IMR-90 (cell line): ENCODE measurements at regions not wholly inside any gene's neighbourhood (a gene's known extent, or its start where the extent isn't known, plus 50 kb on each side); places are given as distances from the start of the nearest gene placed in this dataset.

ENCODE experiments used
- ATAC-seq: fragments of 200-7000 bp; cut with Tn5 transposase; 2 replicates; pipeline ENCODE4 v1.9.1; 2020; ENCODE audit warnings: low read depth, mild to moderate bottlenecking, moderate library complexity
- BruUV-seq: library from RNA; stranded (reverse); fragments of 400-500 nt; replicated peaks from 2 replicates; lab custom pipeline; 2021; lab: Mats Ljungman, UMichigan
- CTCF ChIA-PET: fragments of 300-600 bp; formaldehyde crosslinking; extraction: SDS; loops from one replicate; lab custom pipeline; 2021; ENCODE audit warnings: antibody characterized with exemption; lab: Yijun Ruan, JAX
- POLR2A ChIA-PET: fragments of 300-600 bp; sonication (Branson Sonifier 250); formaldehyde crosslinking; loops from one replicate; lab custom pipeline; 2022; ENCODE audit warnings: antibody characterized with exemption; ENCODE audit not compliant: unreplicated experiment; lab: Charles Lee
- DNase-seq: peaks from one replicate; pipeline ENCODE4 v3.0.0; 2013
- H2AFZ ChIP-seq: replicated peaks from 2 replicates; pipeline ENCODE3; 2013; ENCODE audit warnings: low read length, mild to moderate bottlenecking; ENCODE audit not compliant: poor library complexity
- H2AK5ac ChIP-seq: 2 replicates; pipeline ENCODE4 v1.6.1; 2013; ENCODE audit warnings: low read depth, low read length, inconsistent platforms
- H2AK9ac ChIP-seq: replicated peaks from 2 replicates; pipeline ENCODE3; 2013; ENCODE audit warnings: mild to moderate bottlenecking, low read depth, low read length, moderate library complexity; ENCODE audit not compliant: poor library complexity
- H2BK120ac ChIP-seq: 2 replicates; pipeline ENCODE4 v1.6.1; 2013; ENCODE audit warnings: low read depth, low read length, inconsistent platforms
- H2BK15ac ChIP-seq: 3 replicates; pipeline ENCODE4 v1.6.1; 2013; ENCODE audit warnings: low read depth, low read length, inconsistent platforms
- H2BK20ac ChIP-seq: 2 replicates; pipeline ENCODE4 v1.6.1; 2013; ENCODE audit warnings: low read depth, mild to moderate bottlenecking, inconsistent platforms, low read length, moderate library complexity
- H2BK5ac ChIP-seq: 2 replicates; pipeline ENCODE4 v1.6.1; 2013; ENCODE audit warnings: mild to moderate bottlenecking, low read depth, low read length, inconsistent platforms; ENCODE audit not compliant: poor library complexity, severe bottlenecking
- H3K14ac ChIP-seq: replicated peaks from 2 replicates; pipeline ENCODE4 v1.6.1; 2013; ENCODE audit warnings: low read depth, low read length, inconsistent platforms
- H3K18ac ChIP-seq: 2 replicates; pipeline ENCODE4 v1.6.1; 2013; ENCODE audit warnings: low read depth, low read length, control low read depth
- H3K23ac ChIP-seq: 2 replicates; pipeline ENCODE4 v1.6.1; 2013; ENCODE audit warnings: low read depth, low read length, inconsistent platforms
- H3K27ac ChIP-seq: 2 replicates; pipeline ENCODE4 v1.5.1; 2013; ENCODE audit warnings: mild to moderate bottlenecking, control low read depth, low read length; ENCODE audit not compliant: insufficient read depth
- H3K27me3 ChIP-seq: 2 replicates; pipeline ENCODE4 v1.6.1; 2013; ENCODE audit warnings: low read length; ENCODE audit not compliant: control insufficient read depth, insufficient read depth
- H3K36me3 ChIP-seq: 2 replicates; pipeline ENCODE4 v1.6.1; 2013; ENCODE audit warnings: low read length, mixed read lengths; ENCODE audit not compliant: control insufficient read depth, insufficient read depth
- H3K4ac ChIP-seq: 2 replicates; pipeline ENCODE4 v1.6.1; 2013; ENCODE audit warnings: low read depth, low read length, inconsistent platforms
- H3K4me1 ChIP-seq: 2 replicates; pipeline ENCODE4 v1.6.1; 2013; ENCODE audit warnings: low read length, mixed read lengths; ENCODE audit not compliant: control insufficient read depth, insufficient read depth
- H3K4me2 ChIP-seq: 2 replicates; pipeline ENCODE4 v1.6.1; 2013; ENCODE audit warnings: low read depth, mild to moderate bottlenecking, control low read depth, low read length, moderate library complexity
- H3K4me3 ChIP-seq: 2 replicates; pipeline ENCODE4 v1.5.1; 2013; ENCODE audit warnings: low read depth, mild to moderate bottlenecking, control low read depth, low read length, moderate library complexity; ENCODE audit not compliant: insufficient read depth
- H3K56ac ChIP-seq: 2 replicates; pipeline ENCODE4 v1.6.1; 2013; ENCODE audit warnings: low read length, inconsistent platforms; ENCODE audit not compliant: insufficient read depth; ENCODE audit errors: extremely low read depth
- H3K79me1 ChIP-seq, 2 experiments: 2 replicates each; pipeline ENCODE4 v1.6.1; 2013; ENCODE audit warnings: low read length in 2 of 2, inconsistent platforms in 1 of 2, low read depth in 1 of 2
- H3K9ac ChIP-seq: 2 replicates; pipeline ENCODE4 v1.6.1; 2013; ENCODE audit warnings: low read depth, low read length, control low read depth
- H3K9me1 ChIP-seq: 2 replicates; pipeline ENCODE4 v1.6.1; 2013; ENCODE audit warnings: low read length, inconsistent platforms; ENCODE audit not compliant: insufficient read depth
- H3K9me3 ChIP-seq: 2 replicates; pipeline ENCODE4 v1.6.1; 2013; ENCODE audit warnings: low read length; ENCODE audit not compliant: control insufficient read depth, insufficient read depth
- H4K20me1 ChIP-seq: 2 replicates; pipeline ENCODE4 v1.6.1; 2013; ENCODE audit warnings: low read length, inconsistent platforms; ENCODE audit not compliant: insufficient read depth
- H4K5ac ChIP-seq: 2 replicates; pipeline ENCODE4 v1.6.1; 2013; ENCODE audit warnings: mild to moderate bottlenecking, low read depth, low read length, control low read depth
- H4K8ac ChIP-seq, 2 experiments: 2 replicates each; pipeline ENCODE4 v1.6.1; 2013; ENCODE audit warnings: low read depth in 2 of 2, low read length in 2 of 2, control low read depth in 1 of 2, inconsistent platforms in 1 of 2
- H4K91ac ChIP-seq: 2 replicates; pipeline ENCODE4 v1.6.1; 2013; ENCODE audit warnings: low read depth, low read length, inconsistent platforms; ENCODE audit not compliant: insufficient read depth
- CEBPB ChIP-seq: IDR thresholded peaks from 2 replicates; pipeline ENCODE4 v1.6.1; 2012; ENCODE audit warnings: low read depth, low read length, improper control_type of control experiment
- CHD1 ChIP-seq: IDR thresholded peaks from 2 replicates; pipeline ENCODE4 v1.6.1; 2012; ENCODE audit warnings: low read depth, low read length, improper control_type of control experiment
- CTCF ChIP-seq: conservative IDR thresholded peaks from 2 replicates; pipeline ENCODE4 v1.5.1; 2012; ENCODE audit warnings: mild to moderate bottlenecking, low read depth, low read length, improper control_type of control experiment
- FOS ChIP-seq: fragments of 150-350 bp; IDR thresholded peaks from 2 replicates; pipeline ENCODE4 v1.6.1; 2016; ENCODE audit warnings: low read depth, low read length
- MXI1 ChIP-seq: IDR thresholded peaks from 2 replicates; pipeline ENCODE4 v1.6.1; 2012; ENCODE audit warnings: low read depth, mild to moderate bottlenecking, low read length, moderate library complexity, borderline replicate concordance
- NFE2L2 ChIP-seq: fragments of 150-350 bp; IDR thresholded peaks from 2 replicates; pipeline ENCODE4 v1.6.1; 2016; ENCODE audit warnings: low read depth, mild to moderate bottlenecking, low read length
- RAD21 ChIP-seq: IDR thresholded peaks from 2 replicates; pipeline ENCODE4 v1.6.1; 2012; ENCODE audit warnings: low read length, improper control_type of control experiment
- RFX5 ChIP-seq: IDR thresholded peaks from 2 replicates; pipeline ENCODE4 v1.8.0; 2012; ENCODE audit warnings: low read depth, mild to moderate bottlenecking, low read length, moderate library complexity
- SMC3 ChIP-seq: fragments of 150-350 bp; IDR thresholded peaks from 2 replicates; pipeline ENCODE4 v1.6.1; 2016; ENCODE audit warnings: low read depth, mild to moderate bottlenecking, antibody characterized with exemption, low read length, moderate library complexity
- USF2 ChIP-seq: fragments of 150-350 bp; IDR thresholded peaks from 2 replicates; pipeline ENCODE4 v1.6.1; 2017; ENCODE audit warnings: mild to moderate bottlenecking, antibody characterized with exemption, low read length, low read depth
- WGBS, 2 experiments: methylation state at CpG; one replicate each; pipeline versions ENCODE4 v1.1.5 to v1.1.7; 2013; ENCODE audit warnings: missing lambda C conversion rate in 2 of 2; ENCODE audit not compliant: insufficient read length in 1 of 2; ENCODE audit errors: extremely low coverage in 2 of 2; 5-methylcytosine and 5-hydroxymethylcytosine counted together
- dilution Hi-C: fragments of 300-500 bp; cut with HindIII; formaldehyde crosslinking; loops from one replicate; pipeline ENCODE4 v1.14.3; 2018; ENCODE audit warnings: low sequenced_read_pairs; ENCODE audit not compliant: unreplicated experiment
- in situ Hi-C: fragments of 300-500 bp; cut with MboI; formaldehyde crosslinking; loops from 3 replicates; pipeline ENCODE4 v1.14.3; 2019; ENCODE audit warnings: low sequenced_read_pairs, inconsistent platforms, mixed read lengths
- intact Hi-C: fragments of 100-400 bp; cut with micrococcal nuclease; formaldehyde crosslinking; loops from 2 replicates; pipeline ENCODE4 v1.10.0; 2022

GRCh38 chr9:126116351-126117157 lies 210.1 kb upstream of the MVB12B start:
- no TSS peak for BruUV-seq
- Histone ChIP-seq H2BK20ac (no peak overlapping the region), H2BK15ac (no peak overlapping the region), H3K23ac (no peak overlapping the region), H2AK9ac (no peak overlapping the region), H2AFZ (no peak overlapping the region), H3K4me1 (no peaks in the 10 kb centered on the region), H3K14ac (no peak overlapping the region), H3K18ac (no peak overlapping the region), H3K79me1 (no peaks in the 10 kb centered on the region), H2BK120ac (no peak overlapping the region), H4K5ac (no peak overlapping the region), H2BK5ac (no peak overlapping the region), H4K91ac (no peak overlapping the region), H3K9me3 (no peaks in the 10 kb centered on the region), H3K9ac (no peak overlapping the region), H3K27ac (no peak overlapping the region), H3K9me1 (no peaks in the 10 kb centered on the region; the same call in 1 of the 2 replicates), H4K8ac (no peak overlapping the region), H3K4me2 (no peak overlapping the region), H3K27me3 (peaks cover 30% of the 10 kb centered on the region), H3K36me3 (no peaks in the 10 kb centered on the region), H2AK5ac (no peak overlapping the region), H3K56ac (no peak overlapping the region), H3K4me3 (no peak overlapping the region), H4K20me1 (no peaks in the 10 kb centered on the region), H3K4ac (no peak overlapping the region)
- no peak for ATAC-seq
- ChIA-PET CTCF (no interaction called here), POLR2A (no interaction called here)
- in situ Hi-C loops (no loop called here), intact Hi-C loops (no loop called here), dilution Hi-C loops (no loop called here)
- WGBS, 2 experiments: 60% methylated on average over 9 of the region's 17 CpGs; no CpG with 5 or more reads in 1 of the 2 experiments
- DNase-seq: no peak
- TF ChIP-seq RAD21 (no peak), SMC3 (no peak), FOS (no peak), CTCF (no peak), NFE2L2 (no peak), CEBPB (no peak), RFX5 (no peak), CHD1 (no peak), USF2 (no peak), MXI1 (no peak)
